ENCODE measurements at regions not wholly inside any gene's neighbourhood (a gene's known extent, or its start where the extent isn't known, plus 50 kb on each side); places are given as distances from the start of the nearest gene placed in this dataset.

GRCh38 chr16:5598793-5599192 lies 501.2 kb upstream of the EEF2KMT start (continued):
- TF ChIP-seq TRIM24 (CRISPR knock-in tag; IDR thresholded peaks at IDR 0.05): no peak
- no peak for TF ChIP-seq GZF1 (CRISPR knock-in tag; IDR thresholded peaks at IDR 0.05)
- TF ChIP-seq DPF2 (CRISPR knock-in tag; IDR thresholded peaks at IDR 0.05; ENCODE audit: borderline replicate concordance, low read depth): no peak

- no peaks in the 10 kb centered on the region for H3K79me2 ChIP-seq (ENCODE audit: insufficient read depth, low read length)
- BruUV-seq (replicated peaks): no TSS peak
- no peak overlapping the region for H3K27ac ChIP-seq (ENCODE audit: extremely low read length, insufficient read depth, low read length)
- in situ Hi-C loops (cut with HindIII; ENCODE audit: extremely low pct_ligation_motif_present, low pct_unique_long_range_greater_than_20kb): loop anchor here (5.0 kb wide), 1 partner anchor 94 kb away; no protein-coding TSS in a partner anchor
- H3K4me1 ChIP-seq (ENCODE audit: insufficient read depth, low read length): no peaks in the 10 kb centered on the region
- TF ChIP-seq E2F2 (CRISPR knock-in tag; IDR thresholded peaks at IDR 0.05; ENCODE audit: borderline replicate concordance): no peak
- no peak for TF ChIP-seq RELA (CRISPR knock-in tag; IDR thresholded peaks at IDR 0.05)
- no peak for TF ChIP-seq BRD4 (CRISPR knock-in tag; IDR thresholded peaks at IDR 0.05)
- TF ChIP-seq DDIT3 (CRISPR knock-in tag; IDR thresholded peaks at IDR 0.05): no peak
- no peak for TF ChIP-seq ZNF326 (CRISPR knock-in tag; IDR thresholded peaks at IDR 0.05; ENCODE audit: borderline replicate concordance)
- no peak for TF ChIP-seq ZFP90 (CRISPR knock-in tag; IDR thresholded peaks at IDR 0.05; ENCODE audit: borderline replicate concordance)
- no peak for TF ChIP-seq GRHL1 (CRISPR knock-in tag; conservative IDR thresholded peaks at IDR 0.05)
- no peak for TF ChIP-seq SIX1 (CRISPR knock-in tag; IDR thresholded peaks at IDR 0.05; ENCODE audit: borderline replicate concordance)
- TF ChIP-seq ZNF549 (CRISPR knock-in tag; IDR thresholded peaks at IDR 0.05): no peak
- FAIRE-seq: no peak
- intact Hi-C loops (cut with micrococcal nuclease; ENCODE audit: unreplicated experiment): no loop called here
- no peak overlapping the region for H3K4me3 ChIP-seq (replicated peaks in 1 of 3; ENCODE audit: insufficient read depth in 1 of 3, low read depth in 2 of 3, low read length in 3 of 3)
- ChIA-PET CTCF (ENCODE audit: low intra/inter-chr PET ratio, low total read pairs) (no interaction called here), POLR2A (no interaction called here)
- no peak for ATAC-seq
- H2AFZ ChIP-seq (ENCODE audit: low read length): no peak overlapping the region
- H3K27me3 ChIP-seq (ENCODE audit: control insufficient read depth in 1 of 2, insufficient read depth in 2 of 2, low read length in 2 of 2): peaks cover 1 to 12% of the 10 kb centered on the region in 2 experiments; a peak in 1 of 5 replicates
- DNase-seq (ENCODE audit: low spot score): no peak
- H3K36me3 ChIP-seq (replicated peaks in 1 of 2; ENCODE audit: control insufficient read depth in 1 of 2, insufficient read depth in 2 of 2, low read length in 2 of 2): no peaks in the 10 kb centered on the region
- H3K4me2 ChIP-seq (ENCODE audit: low read depth, low read length): no peak overlapping the region
- no peaks in the 10 kb centered on the region for H4K20me1 ChIP-seq (ENCODE audit: insufficient read depth, low read length)
- under 1% methylated on average over 3 of the region's 3 CpGs for WGBS (ENCODE audit: low lambda C conversion rate)
- H3K9ac ChIP-seq (ENCODE audit: insufficient read depth, low read depth, low read length): no peak overlapping the region
- 0 out of 2 replicates have a peak, but pooled peaks cover 4% of the 10 kb centered on the region for H3K9me3 ChIP-seq (ENCODE audit: low read length)
Observed at GRCh38 chr16:5595849-5596248, 498.3 kb upstream of the EEF2KMT start.

All from HepG2 (cell line).